ENCODE measurements at regions not wholly inside any gene's neighbourhood (a gene's known extent, or its start where the extent isn't known, plus 50 kb on each side); places are given as distances from the start of the nearest gene placed in this dataset.

DNA sequence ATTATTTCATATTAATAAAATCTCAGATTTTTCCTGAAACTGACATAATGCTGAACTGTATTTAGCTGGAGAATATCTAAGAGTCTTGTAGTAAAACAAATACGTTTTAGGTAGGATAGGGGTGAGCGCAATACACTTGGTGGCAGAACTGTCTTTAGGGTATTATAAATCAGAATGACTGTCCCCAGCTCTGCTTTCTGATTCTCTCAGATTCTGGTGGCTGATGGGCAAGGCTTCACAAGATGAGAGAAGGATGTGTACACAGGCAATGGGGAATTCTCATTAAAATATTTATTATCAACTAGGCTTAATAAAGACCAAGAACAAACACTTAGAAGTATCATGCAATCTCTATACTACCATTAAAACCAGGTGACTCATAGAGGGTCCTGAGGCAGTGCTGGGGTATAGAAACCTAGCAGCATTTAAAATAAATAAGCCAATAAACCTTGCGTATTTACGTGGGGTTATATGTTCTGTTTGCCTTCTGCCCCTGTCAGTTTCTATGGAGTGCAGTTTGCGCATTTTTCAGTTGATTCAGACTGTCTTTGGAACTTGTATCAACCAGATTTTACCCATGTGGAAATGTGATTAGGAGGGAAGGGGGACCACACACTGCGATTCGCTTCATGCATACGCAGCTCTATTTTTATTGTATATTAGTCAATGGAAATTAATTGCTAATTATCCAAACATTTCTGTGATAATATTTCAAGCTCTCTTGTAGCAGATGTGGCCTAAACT lies 1150.7 kb upstream of the WWC1 start:
- Histone ChIP-seq H3K4me2 (replicated peaks; ENCODE audit: low read depth, low read length, poor library complexity, severe bottlenecking) (no peak overlapping the region), H3K9ac (ENCODE audit: low read length) (no peak overlapping the region), H2AFZ (ENCODE audit: insufficient read depth, low read depth, low read length, poor library complexity, severe bottlenecking) (no peak overlapping the region), H4K20me1 (ENCODE audit: control insufficient read depth, insufficient read depth, low read length, poor library complexity, severe bottlenecking) (no peaks in the 10 kb centered on the region), H3K9me3 (ENCODE audit: control extremely low read depth in 1 of 3, control insufficient read depth in 2 of 3, insufficient read depth in 1 of 3, low read length in 2 of 3) (no peaks in the 10 kb centered on the region), H3K79me2 (ENCODE audit: control insufficient read depth, insufficient read depth, low read length) (no peaks in the 10 kb centered on the region), H3K4me1 (ENCODE audit: control insufficient read depth in 2 of 2, insufficient read depth in 2 of 2, low read length in 2 of 2) (no peaks in the 10 kb centered on the region), H3K27ac (ENCODE audit: low read length in 2 of 2) (no peak overlapping the region), H3K4me3 (ENCODE audit: control extremely low read depth in 1 of 5, extremely low read depth in 1 of 5, insufficient read depth in 1 of 5, low read depth in 2 of 5, low read length in 4 of 5) (no peak overlapping the region), H3K36me3 (replicated peaks in 1 of 2; ENCODE audit: control extremely low read depth in 1 of 2, control insufficient read depth in 1 of 2, extremely low read depth in 1 of 2, insufficient read depth in 2 of 2, low read length in 1 of 2) (no peaks in the 10 kb centered on the region), H3K27me3 (replicated peaks in 1 of 4; ENCODE audit: control extremely low read depth in 1 of 4, control insufficient read depth in 3 of 4, insufficient read depth in 4 of 4, low read length in 3 of 4) (no peaks in the 10 kb centered on the region)
- ChIA-PET CTCF (no interaction called here), POLR2A (no interaction called here)
- no peak overlapping the region for H3K4me3 Mint-ChIP-seq
- no peak overlapping the region for H3K27ac Mint-ChIP-seq
- H3K9me3 Mint-ChIP-seq (ENCODE audit: insufficient read depth) = peaks cover 11% of the 10 kb centered on the region
- H3K27me3 Mint-ChIP-seq = no peaks in the 10 kb centered on the region
- intact Hi-C loops (cut with micrococcal nuclease) = no loop called here
- 89% methylated on average over 2 of the region's 8 CpGs for WGBS (ENCODE audit: insufficient coverage)
- ATAC-seq (ENCODE audit: low read depth) (no peak), DNase-seq (no peak)
- TF ChIP-seq, protein P1, sequence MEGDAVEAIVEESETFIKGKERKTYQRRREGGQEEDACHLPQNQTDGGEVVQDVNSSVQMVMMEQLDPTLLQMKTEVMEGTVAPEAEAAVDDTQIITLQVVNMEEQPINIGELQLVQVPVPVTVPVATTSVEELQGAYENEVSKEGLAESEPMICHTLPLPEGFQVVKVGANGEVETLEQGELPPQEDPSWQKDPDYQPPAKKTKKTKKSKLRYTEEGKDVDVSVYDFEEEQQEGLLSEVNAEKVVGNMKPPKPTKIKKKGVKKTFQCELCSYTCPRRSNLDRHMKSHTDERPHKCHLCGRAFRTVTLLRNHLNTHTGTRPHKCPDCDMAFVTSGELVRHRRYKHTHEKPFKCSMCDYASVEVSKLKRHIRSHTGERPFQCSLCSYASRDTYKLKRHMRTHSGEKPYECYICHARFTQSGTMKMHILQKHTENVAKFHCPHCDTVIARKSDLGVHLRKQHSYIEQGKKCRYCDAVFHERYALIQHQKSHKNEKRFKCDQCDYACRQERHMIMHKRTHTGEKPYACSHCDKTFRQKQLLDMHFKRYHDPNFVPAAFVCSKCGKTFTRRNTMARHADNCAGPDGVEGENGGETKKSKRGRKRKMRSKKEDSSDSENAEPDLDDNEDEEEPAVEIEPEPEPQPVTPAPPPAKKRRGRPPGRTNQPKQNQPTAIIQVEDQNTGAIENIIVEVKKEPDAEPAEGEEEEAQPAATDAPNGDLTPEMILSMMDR (IDR thresholded peaks at IDR 0.05) = no peak
- no peak for TF ChIP-seq EZH2 (IDR thresholded peaks at IDR 0.05; ENCODE audit: borderline replicate concordance, insufficient read depth, low read depth, low read length, poor library complexity, severe bottlenecking)
- no peaks in the 10 kb centered on the region for H3K4me1 Mint-ChIP-seq

GRCh38 chr5:167143716-167144115 lies 1147.7 kb upstream of the WWC1 start:
- ChIA-PET POLR2A (no interaction called here), CTCF (no interaction called here)
- no peaks in the 10 kb centered on the region for H3K27me3 Mint-ChIP-seq
- no peaks in the 10 kb centered on the region for H3K9me3 ChIP-seq (ENCODE audit: control extremely low read depth in 1 of 3, control insufficient read depth in 2 of 3, insufficient read depth in 1 of 3, low read length in 2 of 3)
- no peaks in the 10 kb centered on the region for H3K36me3 ChIP-seq (replicated peaks in 1 of 2; ENCODE audit: control extremely low read depth in 1 of 2, control insufficient read depth in 1 of 2, extremely low read depth in 1 of 2, insufficient read depth in 2 of 2, low read length in 1 of 2)
- peaks cover 4% of the 10 kb centered on the region for H3K9me3 Mint-ChIP-seq (ENCODE audit: insufficient read depth)
- H3K27ac Mint-ChIP-seq = no peak overlapping the region
- no peak for ATAC-seq (ENCODE audit: low read depth)
- 98% methylated on average over 7 of the region's 9 CpGs for WGBS (ENCODE audit: insufficient coverage)
- no peak overlapping the region for H3K9ac ChIP-seq (ENCODE audit: low read length)
- intact Hi-C loops (cut with micrococcal nuclease) = no loop called here
- H3K4me3 ChIP-seq (ENCODE audit: control extremely low read depth in 1 of 5, extremely low read depth in 1 of 5, insufficient read depth in 1 of 5, low read depth in 2 of 5, low read length in 4 of 5) = no peak overlapping the region
- H3K4me1 ChIP-seq (ENCODE audit: control insufficient read depth in 2 of 2, insufficient read depth in 2 of 2, low read length in 2 of 2) = no peaks in the 10 kb centered on the region
- H3K27ac ChIP-seq (ENCODE audit: low read length in 2 of 2) = no peak overlapping the region
- H3K4me3 Mint-ChIP-seq = no peak overlapping the region
- H4K20me1 ChIP-seq (ENCODE audit: control insufficient read depth, insufficient read depth, low read length, poor library complexity, severe bottlenecking) = no peaks in the 10 kb centered on the region
- H3K79me2 ChIP-seq (ENCODE audit: control insufficient read depth, insufficient read depth, low read length) = no peaks in the 10 kb centered on the region
- no peak overlapping the region for H2AFZ ChIP-seq (ENCODE audit: insufficient read depth, low read depth, low read length, poor library complexity, severe bottlenecking)
- DNase-seq = no peak
- H3K4me2 ChIP-seq (replicated peaks; ENCODE audit: low read depth, low read length, poor library complexity, severe bottlenecking) = no peak overlapping the region
- H3K27me3 ChIP-seq (replicated peaks in 1 of 4; ENCODE audit: control extremely low read depth in 1 of 4, control insufficient read depth in 3 of 4, insufficient read depth in 4 of 4, low read length in 3 of 4) = no peaks in the 10 kb centered on the region
- H3K4me1 Mint-ChIP-seq = no peaks in the 10 kb centered on the region
- no peak for TF ChIP-seq EZH2 (IDR thresholded peaks at IDR 0.05; ENCODE audit: borderline replicate concordance, insufficient read depth, low read depth, low read length, poor library complexity, severe bottlenecking)
- TF ChIP-seq, protein P1 (IDR thresholded peaks at IDR 0.05) = no peak
